DMS79 (cell line): ENCODE measurements at regions not wholly inside any gene's neighbourhood (a gene's known extent, or its start where the extent isn't known, plus 50 kb on each side); places are given as distances from the start of the nearest gene placed in this dataset.

ENCODE experiments used
- DNase-seq: peaks from one replicate; lab custom pipeline; 2025; lab: John Stamatoyannopoulos, UW

- no peak for DNase-seq
Measured at GRCh38 chr10:1807196-1807595, 69.9 kb upstream of the ADARB2 start.

DNA sequence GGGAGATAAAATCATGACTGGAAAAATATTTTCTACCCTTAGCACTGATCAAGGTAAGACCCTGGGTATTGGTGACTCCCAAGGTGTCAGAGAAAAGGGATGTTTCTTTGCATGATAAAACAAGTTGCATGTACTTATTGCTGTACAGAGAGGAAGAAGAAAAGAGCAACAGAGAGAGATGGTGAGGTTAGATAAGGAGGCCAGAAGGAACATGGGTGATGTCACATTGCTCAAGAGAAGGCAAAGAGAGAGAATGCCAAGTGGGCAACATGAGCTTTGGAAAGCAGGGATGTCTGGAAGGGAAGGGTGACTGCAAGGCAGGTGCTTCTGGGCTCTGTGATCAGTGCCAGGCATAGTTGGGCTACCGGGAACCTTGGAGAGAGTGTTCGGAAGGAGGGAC lies 65.1 kb upstream of the ADARB2 start:
- no peak for DNase-seq

DNA sequence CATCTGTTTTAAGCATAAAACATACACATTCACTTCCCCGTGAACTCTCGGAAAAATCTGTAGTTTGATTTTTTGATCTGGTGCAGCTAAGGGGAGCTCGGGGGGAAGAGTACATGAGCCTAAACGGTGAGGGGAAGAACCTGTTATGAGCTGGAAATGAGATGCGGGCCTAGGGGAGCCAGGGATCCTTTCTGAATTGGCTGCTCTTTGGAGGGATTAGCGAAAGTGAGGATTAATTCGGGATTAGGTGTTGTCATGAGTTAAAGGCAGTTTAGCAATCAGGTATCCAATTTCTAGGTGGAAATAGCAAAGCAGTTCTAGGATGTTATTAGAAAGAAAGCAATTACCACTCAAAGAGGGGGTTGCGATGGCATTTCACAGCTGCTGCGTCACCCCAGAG lies 51.1 kb upstream of the ADARB2 start:
- DNase-seq, result no peak
